ENCODE measurements at regions not wholly inside any gene's neighbourhood (a gene's known extent, or its start where the extent isn't known, plus 50 kb on each side); places are given as distances from the start of the nearest gene placed in this dataset.

- TF ChIP-seq CTCF (IDR thresholded peaks at IDR 0.05; ENCODE audit: low read length) (no peak), EZH2 (IDR thresholded peaks at IDR 0.05; ENCODE audit: borderline replicate concordance, low read length) (no peak)
Measured at GRCh38 chr18:41490861-41491260, 464.2 kb upstream of the PIK3C3 start.
